Natural killer cell treated with Interleukin-12 subunit alpha and Interleukin-12 subunit beta and Interleukin-15 and Interleukin-18, amount 100 ng/mL, for 72 hours (primary cell): ENCODE measurements at regions not wholly inside any gene's neighbourhood (a gene's known extent, or its start where the extent isn't known, plus 50 kb on each side); places are given as distances from the start of the nearest gene placed in this dataset.
A peak's percentile ranks its signal among the peaks of the same experiment; 100 is the strongest.

Experiments used
- ATAC-seq, 2 donors: fragments of 150-1000 bp; cut with Tn5 transposase in 1 of 2; sonication (Bioruptor Pico), chemical (Tn5 transposase) in 1 of 2; 2 replicates each; pipeline ENCODE4 v1.10.0; 2021
- DNase-seq: peaks from one replicate; pipeline ENCODE4 v3.0.0; 2022; ENCODE audit warnings: low spot score
- H3K27ac Mint-ChIP-seq, 2 donors: 1 replicate in 1 of 2; 2 replicates in 1 of 2; pipeline ENCODE4 v1.8.0; 2022; ENCODE audit warnings: mixed read lengths in 2 of 2, mild to moderate bottlenecking in 1 of 2, moderate library complexity in 1 of 2
- H3K27me3 Mint-ChIP-seq, 2 donors: 1 replicate in 1 of 2; 2 replicates in 1 of 2; pipeline ENCODE4 v1.8.0; 2022; ENCODE audit warnings: mixed read lengths in 2 of 2
- H3K36me3 Mint-ChIP-seq: one replicate; pipeline ENCODE4 v1.8.0; 2022; ENCODE audit warnings: mixed read lengths
- H3K4me1 Mint-ChIP-seq, 2 donors: 1 replicate in 1 of 2; 2 replicates in 1 of 2; pipeline ENCODE4 v1.8.0; 2022; ENCODE audit warnings: low read depth in 2 of 2, mixed read lengths in 2 of 2, mild to moderate bottlenecking in 1 of 2
- H3K4me3 Mint-ChIP-seq: one replicate; pipeline ENCODE4 v1.8.0; 2022; ENCODE audit warnings: mixed read lengths
- H3K9me3 Mint-ChIP-seq: 2 replicates; pipeline ENCODE4 v1.8.0; 2022; ENCODE audit warnings: mixed read lengths

DNA sequence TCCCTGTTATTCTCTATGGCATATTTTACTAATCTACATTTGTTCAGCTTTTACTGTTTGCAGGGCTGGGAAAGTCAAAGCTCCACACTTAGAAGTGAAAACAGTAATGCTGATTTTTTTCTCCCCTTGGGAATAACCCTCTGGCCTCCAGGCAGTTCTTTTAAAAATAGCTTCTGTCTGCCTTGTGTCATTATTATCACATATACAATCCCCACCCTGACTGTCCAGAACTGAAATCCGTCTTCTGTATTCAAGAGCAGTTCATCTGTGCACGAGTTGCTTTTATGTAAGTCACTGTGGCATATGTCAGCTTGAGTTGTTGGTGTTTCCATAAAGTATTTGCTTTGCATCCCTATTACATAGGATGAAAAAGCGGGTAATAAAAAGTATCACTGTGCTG is 1221.1 kb upstream of the CELF2 start:
- ATAC-seq (no peak), DNase-seq (no peak)
- no peak overlapping the region for H3K27ac Mint-ChIP-seq
- no peaks in the 10 kb centered on the region for H3K36me3 Mint-ChIP-seq
- H3K4me1 Mint-ChIP-seq: no peaks in the 10 kb centered on the region
- H3K27me3 Mint-ChIP-seq: no peaks in the 10 kb centered on the region
- H3K9me3 Mint-ChIP-seq: peaks cover 5% of the 10 kb centered on the region
- no peak overlapping the region for H3K4me3 Mint-ChIP-seq

DNA sequence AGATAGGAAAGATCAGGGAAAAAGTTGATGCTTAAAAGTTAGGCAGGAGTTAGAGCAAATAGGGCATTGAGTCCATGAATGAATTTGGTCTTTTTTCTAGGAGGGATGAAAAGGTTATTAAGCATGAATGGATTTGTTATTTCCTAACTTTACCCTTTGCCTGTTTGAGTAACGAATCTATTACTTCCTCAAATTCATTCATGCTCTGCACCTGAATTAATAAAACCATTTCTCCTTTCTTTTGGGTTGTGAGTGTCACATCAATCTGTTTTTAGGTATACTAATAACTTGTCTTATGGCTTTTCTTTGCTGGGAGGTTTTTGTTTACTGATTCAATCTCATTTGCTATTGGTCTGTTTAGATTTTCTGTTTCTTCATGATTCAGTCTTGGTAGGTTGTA is 1217.7 kb upstream of the CELF2 start:
- no peaks in the 10 kb centered on the region for H3K4me1 Mint-ChIP-seq
- DNase-seq: no peak
- ATAC-seq: no peak
- no peaks in the 10 kb centered on the region for H3K27me3 Mint-ChIP-seq
- no peaks in the 10 kb centered on the region for H3K36me3 Mint-ChIP-seq
- no peak overlapping the region for H3K4me3 Mint-ChIP-seq
- peaks cover 6% of the 10 kb centered on the region for H3K9me3 Mint-ChIP-seq
- H3K27ac Mint-ChIP-seq: no peak overlapping the region

DNA sequence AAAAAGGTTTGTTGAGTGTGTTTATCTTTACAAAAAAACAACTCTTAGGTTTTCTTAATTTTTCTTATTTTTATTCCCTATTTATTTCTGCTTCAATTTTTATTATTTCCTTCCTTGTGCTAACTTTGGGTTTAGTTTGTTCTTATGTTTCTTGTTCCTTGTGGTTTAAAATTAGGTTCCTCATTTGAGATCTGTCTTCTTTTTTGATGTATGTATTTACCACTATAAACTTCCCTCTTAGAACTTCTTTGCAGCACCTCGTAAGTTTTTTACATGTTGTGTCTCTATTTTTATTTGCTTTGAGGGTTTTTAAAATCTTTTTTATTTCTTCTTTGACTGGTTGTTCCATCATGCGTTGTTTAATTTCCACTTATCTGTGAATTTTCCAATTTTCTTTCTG is 1217.1 kb upstream of the CELF2 start:
- Mint-ChIP-seq H3K4me3 (no peak overlapping the region), H3K36me3 (no peaks in the 10 kb centered on the region), H3K27me3 (no peaks in the 10 kb centered on the region), H3K4me1 (no peaks in the 10 kb centered on the region), H3K27ac (no peak overlapping the region), H3K9me3 (peaks cover 6% of the 10 kb centered on the region)
- ATAC-seq (no peak), DNase-seq (no peak)

DNA sequence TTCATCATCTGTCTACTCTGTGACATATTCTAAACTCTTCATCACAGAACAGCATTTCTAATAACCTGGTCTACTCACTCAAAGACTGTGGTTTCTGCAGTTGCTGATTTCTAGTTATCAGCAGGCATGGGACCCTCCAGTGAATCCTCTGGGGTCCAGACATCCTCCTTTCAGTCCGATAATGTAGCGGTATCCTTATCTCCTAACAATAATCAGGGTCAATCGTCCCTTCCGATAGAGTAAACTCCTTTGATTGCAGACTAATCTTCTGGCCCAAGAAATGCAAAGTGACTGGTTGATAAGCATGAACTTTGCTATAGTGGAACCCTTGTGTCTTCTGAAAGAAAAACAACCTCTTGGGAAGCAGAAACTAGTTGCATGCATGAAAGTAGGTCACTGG is 1209.8 kb upstream of the CELF2 start:
- Mint-ChIP-seq H3K9me3 (no peaks in the 10 kb centered on the region), H3K27ac (no peak overlapping the region), H3K27me3 (no peaks in the 10 kb centered on the region), H3K4me3 (no peak overlapping the region), H3K36me3 (no peaks in the 10 kb centered on the region), H3K4me1 (no peaks in the 10 kb centered on the region)
- ATAC-seq: no peak
- DNase-seq: no peak

DNA sequence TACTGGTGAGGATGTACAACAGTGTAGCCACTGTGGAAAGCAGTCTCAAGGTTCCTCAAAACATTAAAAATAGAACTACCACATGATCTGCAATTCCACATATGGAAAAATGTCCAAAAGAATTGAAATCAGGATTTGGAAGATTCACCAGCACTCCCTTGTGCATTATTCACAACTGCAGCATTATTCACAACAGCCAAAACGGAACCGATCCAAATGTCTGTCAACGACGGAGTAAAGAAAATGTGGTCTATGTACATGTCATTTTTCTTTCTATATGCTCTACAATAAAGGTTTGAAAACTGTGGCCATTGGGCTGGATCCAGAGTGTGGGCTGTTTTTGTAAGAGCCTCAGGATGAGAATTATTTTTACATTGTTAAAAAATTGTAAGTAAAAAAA is 1206.1 kb upstream of the CELF2 start:
- no peak for ATAC-seq
- no peaks in the 10 kb centered on the region for H3K27me3 Mint-ChIP-seq
- peaks cover 3% of the 10 kb centered on the region for H3K9me3 Mint-ChIP-seq
- no peak for DNase-seq
- H3K4me1 Mint-ChIP-seq: no peaks in the 10 kb centered on the region
- H3K36me3 Mint-ChIP-seq: no peaks in the 10 kb centered on the region
- no peak overlapping the region for H3K4me3 Mint-ChIP-seq
- no peak overlapping the region for H3K27ac Mint-ChIP-seq

DNA sequence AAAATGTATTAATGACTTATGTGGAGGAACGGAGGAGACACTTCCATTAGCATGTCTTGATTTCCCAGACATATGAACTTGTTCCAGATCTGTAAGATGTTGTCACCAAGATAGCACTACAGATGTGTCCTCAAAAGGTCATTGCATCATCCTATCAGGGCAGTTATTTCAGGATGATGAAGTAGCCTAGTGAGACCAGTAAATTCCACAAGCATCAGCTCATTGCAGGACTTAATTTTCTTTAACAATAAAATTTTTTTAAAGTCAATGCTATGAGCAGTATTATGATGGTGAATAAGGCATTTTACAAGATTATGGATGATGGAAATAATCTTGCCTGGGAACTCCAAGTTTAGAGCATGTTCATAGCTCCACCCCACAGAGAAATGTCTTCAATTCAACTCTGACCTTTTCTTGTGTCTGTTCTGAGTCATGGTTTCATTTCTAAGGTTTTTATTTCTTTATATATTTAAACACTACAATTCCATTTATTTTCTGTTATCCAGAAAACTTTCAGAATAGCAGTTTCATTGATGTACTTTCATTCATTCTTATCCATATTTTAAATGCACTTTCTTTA is 1203.3 kb upstream of the CELF2 start:
- Mint-ChIP-seq H3K4me1 (no peaks in the 10 kb centered on the region), H3K27ac (no peak overlapping the region), H3K36me3 (peaks cover 8% of the 10 kb centered on the region), H3K4me3 (no peak overlapping the region), H3K9me3 (peaks cover 7% of the 10 kb centered on the region), H3K27me3 (no peaks in the 10 kb centered on the region)
- DNase-seq (no peak), ATAC-seq (no peak)

DNA sequence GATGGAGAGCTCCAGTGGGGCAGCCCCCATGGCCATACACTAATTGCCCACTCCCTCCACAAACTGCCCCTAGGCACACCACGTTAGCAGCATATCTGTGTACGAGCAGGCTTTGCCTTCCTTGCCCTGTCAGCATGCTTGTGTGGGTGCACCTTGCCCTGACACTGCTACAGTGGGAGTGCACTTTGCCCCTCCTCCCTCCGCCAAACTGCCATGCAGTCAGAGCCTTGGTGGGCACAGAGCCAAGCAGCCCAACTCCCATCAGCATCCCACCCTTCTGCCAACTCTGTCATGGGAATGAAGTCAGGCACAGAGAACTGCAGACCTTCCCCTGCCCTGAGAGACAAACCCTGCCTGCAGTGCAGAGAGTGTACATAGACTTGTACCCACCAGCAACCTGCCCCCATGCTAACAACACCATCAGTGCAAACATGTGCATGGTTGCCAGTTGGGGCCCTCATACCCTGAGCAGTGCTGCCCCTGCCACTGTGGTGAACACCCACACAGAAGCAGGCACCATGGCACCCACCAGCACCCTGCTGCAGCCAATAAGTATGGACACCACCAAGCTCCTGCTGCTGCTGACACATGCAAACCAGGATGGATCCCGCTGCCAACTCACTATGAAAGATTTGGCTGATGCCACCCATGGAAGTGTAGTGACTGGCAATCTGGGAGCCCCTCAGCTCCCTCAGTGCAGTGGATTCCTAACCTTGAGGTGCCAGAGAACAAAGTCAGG is 1197.7 kb upstream of the CELF2 start:
- ATAC-seq (peak in 1 of 2 donors; percentile 43), DNase-seq (no peak)
- no peak overlapping the region for H3K27ac Mint-ChIP-seq
- H3K36me3 Mint-ChIP-seq: peaks cover 8% of the 10 kb centered on the region
- H3K4me3 Mint-ChIP-seq: no peak overlapping the region
- H3K4me1 Mint-ChIP-seq: no peaks in the 10 kb centered on the region
- peaks cover 4% of the 10 kb centered on the region for H3K9me3 Mint-ChIP-seq
- no peaks in the 10 kb centered on the region for H3K27me3 Mint-ChIP-seq

DNA sequence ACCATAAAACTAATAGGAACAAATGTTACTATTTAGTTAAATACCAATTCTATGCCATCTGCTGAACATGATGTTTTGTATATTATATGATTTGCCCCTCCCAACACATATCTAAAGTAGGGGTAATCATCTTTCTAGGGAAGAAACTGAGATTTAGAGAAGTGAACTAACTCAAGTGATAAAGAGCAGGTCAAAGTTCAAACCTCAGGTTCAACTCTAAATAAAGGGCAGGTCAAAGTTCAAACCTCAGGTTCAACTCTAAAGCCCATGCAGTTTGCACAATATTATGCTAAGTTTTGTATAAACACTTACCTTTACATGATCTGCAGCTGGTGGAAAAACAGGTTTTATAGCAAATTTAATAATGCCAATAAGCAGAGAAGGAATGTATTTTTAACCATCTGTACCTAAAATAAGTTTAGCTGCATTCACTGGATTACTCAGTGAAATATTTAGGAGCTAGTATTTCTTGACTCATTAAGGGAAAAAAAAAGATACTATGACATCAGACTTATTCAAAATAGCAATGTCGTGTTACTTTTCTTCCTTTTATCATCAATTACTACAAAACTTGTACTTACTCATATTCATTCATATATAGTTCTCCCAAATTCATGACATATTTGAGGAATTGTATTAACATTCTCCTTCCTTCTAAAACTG is 1194.3 kb upstream of the CELF2 start:
- no peak for DNase-seq
- no peaks in the 10 kb centered on the region for H3K4me1 Mint-ChIP-seq
- no peaks in the 10 kb centered on the region for H3K27me3 Mint-ChIP-seq
- no peak overlapping the region for H3K4me3 Mint-ChIP-seq
- ATAC-seq: no peak
- H3K36me3 Mint-ChIP-seq: peaks cover 5% of the 10 kb centered on the region
- no peak overlapping the region for H3K27ac Mint-ChIP-seq
- peaks cover 3% of the 10 kb centered on the region for H3K9me3 Mint-ChIP-seq

DNA sequence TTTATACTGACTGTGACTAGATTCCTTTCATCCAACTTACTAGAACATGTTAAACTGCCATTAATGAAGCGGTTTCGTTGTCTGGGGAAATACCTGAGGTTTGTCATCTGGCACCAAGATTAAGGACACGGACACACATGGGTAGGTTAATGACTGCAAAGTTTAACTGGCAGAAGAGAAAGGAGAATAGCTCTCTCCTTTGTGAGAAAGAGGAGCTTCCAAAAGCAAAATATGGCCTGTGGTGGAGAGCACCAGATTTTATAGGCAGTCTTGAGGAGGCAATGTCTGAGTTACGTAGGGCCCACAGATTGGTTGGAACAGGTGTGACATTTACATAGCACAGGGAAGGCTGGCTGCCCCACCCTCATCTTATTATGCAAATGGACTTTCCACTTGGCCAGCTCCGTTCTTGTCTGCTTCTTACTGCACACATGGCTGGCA is 1193.0 kb upstream of the CELF2 start:
- Mint-ChIP-seq H3K27ac (no peak overlapping the region), H3K36me3 (peaks cover 5% of the 10 kb centered on the region), H3K4me3 (no peak overlapping the region), H3K27me3 (no peaks in the 10 kb centered on the region), H3K9me3 (peaks cover 3% of the 10 kb centered on the region), H3K4me1 (no peaks in the 10 kb centered on the region)
- no peak for DNase-seq
- no peak for ATAC-seq

DNA sequence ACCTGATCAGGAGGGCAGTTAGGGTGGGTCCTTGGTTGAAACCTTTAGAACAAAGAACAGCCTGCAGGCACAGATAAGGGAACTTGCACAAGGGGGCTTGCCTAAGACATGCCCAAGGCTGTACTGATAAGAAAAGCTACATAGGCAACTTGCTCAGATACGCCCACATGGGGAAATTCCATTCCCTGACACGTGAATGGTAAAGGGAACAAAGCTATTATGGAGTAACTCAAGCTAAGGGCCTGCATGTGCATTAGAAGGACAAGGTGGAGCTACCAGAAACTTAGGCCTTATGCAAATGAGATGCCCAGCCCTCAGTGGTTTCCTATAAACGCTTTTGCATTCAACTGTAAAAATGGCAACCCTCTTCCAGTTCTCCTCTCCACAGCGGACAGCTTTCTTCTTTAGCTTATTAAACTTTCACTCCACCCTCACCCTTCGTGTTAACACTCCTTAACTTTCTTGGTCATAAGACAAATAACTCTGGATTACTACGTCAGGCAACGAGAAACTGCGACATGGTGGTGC is 1192.1 kb upstream of the CELF2 start:
- peaks cover 3% of the 10 kb centered on the region for H3K9me3 Mint-ChIP-seq

DNA sequence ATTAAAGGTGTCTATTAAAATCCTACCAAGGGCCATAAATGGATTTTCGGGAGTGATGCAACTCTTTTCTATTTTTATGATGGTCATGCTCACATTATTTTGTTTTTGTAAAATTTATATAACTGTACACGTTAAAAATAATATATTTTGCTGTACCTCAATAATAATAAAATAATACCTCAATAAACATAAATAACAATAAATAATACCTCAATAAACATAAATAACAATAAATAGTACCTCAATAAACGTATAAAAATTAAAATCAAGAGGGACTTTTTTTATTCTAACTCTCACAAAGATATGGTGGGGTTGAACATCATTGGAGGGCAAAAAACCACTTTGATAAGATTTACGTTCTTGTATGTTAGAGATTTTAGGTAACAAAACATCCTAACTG is 1189.6 kb upstream of the CELF2 start:
- H3K36me3 Mint-ChIP-seq: peaks cover 5% of the 10 kb centered on the region
- no peaks in the 10 kb centered on the region for H3K4me1 Mint-ChIP-seq
- H3K27me3 Mint-ChIP-seq: no peaks in the 10 kb centered on the region
- H3K9me3 Mint-ChIP-seq: peaks cover 3% of the 10 kb centered on the region
- no peak overlapping the region for H3K4me3 Mint-ChIP-seq
- DNase-seq: no peak
- H3K27ac Mint-ChIP-seq: no peak overlapping the region
- ATAC-seq: no peak

More for the DNA sequence above, 1192.1 kb upstream of the CELF2 start:
- Mint-ChIP-seq H3K4me3 (no peak overlapping the region), H3K27ac (no peak overlapping the region), H3K36me3 (peaks cover 5% of the 10 kb centered on the region), H3K4me1 (no peaks in the 10 kb centered on the region), H3K27me3 (no peaks in the 10 kb centered on the region)
- ATAC-seq: no peak
- no peak for DNase-seq

DNA sequence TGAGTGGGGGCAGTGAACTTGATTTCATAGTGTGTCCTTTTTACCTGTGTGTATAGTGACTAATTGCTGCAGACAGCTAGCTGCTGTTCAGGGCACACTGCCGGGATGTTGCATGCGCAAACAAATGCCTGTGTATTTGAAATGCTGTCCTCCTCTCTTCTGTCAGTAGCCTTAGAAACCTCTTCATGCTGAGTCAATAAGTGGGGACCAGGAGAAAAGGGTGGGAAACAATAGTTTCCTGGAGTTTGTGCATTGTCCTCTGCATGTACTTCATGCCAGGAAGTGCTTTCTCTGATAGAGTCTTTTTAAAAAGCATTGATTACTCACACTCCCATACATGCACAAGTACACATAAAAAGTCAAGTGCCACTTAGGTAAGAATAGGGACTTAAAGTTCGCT is 1183.7 kb upstream of the CELF2 start:
- Mint-ChIP-seq H3K36me3 (no peaks in the 10 kb centered on the region), H3K4me3 (no peak overlapping the region), H3K27me3 (no peaks in the 10 kb centered on the region), H3K4me1 (no peaks in the 10 kb centered on the region), H3K9me3 (peaks cover 11% of the 10 kb centered on the region), H3K27ac (no peak overlapping the region)
- ATAC-seq (no peak), DNase-seq (no peak)

DNA sequence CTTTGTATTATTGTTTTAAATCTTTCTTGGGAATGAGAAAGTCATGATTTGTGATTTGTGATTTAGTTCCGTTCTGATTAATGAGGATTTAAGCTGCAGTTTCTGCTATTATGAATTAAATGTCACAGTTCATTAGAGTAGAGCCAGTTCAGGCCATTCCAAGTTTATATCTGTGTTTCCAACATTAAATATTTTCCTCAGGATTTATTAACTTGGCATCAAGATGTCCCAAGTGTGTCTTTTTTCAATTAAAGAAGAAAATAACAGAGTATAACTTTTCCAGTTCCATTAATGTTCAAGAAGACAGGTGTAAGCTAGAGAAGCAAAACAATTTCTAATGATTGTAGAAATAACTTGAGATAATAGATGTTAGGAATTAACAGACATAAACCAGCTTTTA is 1183.2 kb upstream of the CELF2 start:
- Mint-ChIP-seq H3K9me3 (peaks cover 14% of the 10 kb centered on the region), H3K27ac (no peak overlapping the region), H3K4me3 (no peak overlapping the region), H3K4me1 (no peaks in the 10 kb centered on the region), H3K36me3 (no peaks in the 10 kb centered on the region), H3K27me3 (no peaks in the 10 kb centered on the region)
- no peak for DNase-seq
- ATAC-seq: no peak

DNA sequence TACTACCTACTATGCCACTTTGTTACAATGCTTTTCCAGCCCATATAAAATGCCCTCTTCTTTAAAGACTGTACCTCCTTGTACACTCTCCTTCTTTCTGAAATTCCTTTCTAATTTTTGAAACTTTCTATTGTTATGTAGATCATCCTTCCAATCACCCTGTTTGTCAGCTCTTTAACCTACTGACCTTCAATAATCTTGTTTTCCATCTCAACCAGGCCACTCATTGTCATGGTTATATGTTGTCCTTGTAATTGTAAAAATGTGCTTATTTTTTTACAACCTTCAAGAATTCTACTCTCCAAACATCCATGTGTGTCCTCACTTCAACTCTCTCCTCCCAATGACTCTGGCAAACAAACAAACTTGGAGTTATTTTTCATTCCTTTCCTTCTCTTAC is 1172.6 kb upstream of the CELF2 start:
- Mint-ChIP-seq H3K4me3 (no peak overlapping the region), H3K27me3 (no peaks in the 10 kb centered on the region), H3K4me1 (no peaks in the 10 kb centered on the region), H3K9me3 (peaks cover 17% of the 10 kb centered on the region), H3K27ac (no peak overlapping the region), H3K36me3 (peaks cover 9% of the 10 kb centered on the region)
- DNase-seq (no peak), ATAC-seq (no peak)
